Left ventricle myocardium inferior (tissue), 1 donor: ENCODE measurements at regions not wholly inside any gene's neighbourhood (a gene's known extent, or its start where the extent isn't known, plus 50 kb on each side); places are given as distances from the start of the nearest gene placed in this dataset.

ENCODE experiments used
- DNase-seq: peaks from one replicate; pipeline ENCODE4 v3.0.0-alpha.2; 2020
- H3K27ac ChIP-seq: fragments of 200-600 bp; replicated peaks from 2 replicates; pipeline ENCODE4 v1.8.0; 2021
- H3K27me3 ChIP-seq: fragments of 200-600 bp; 2 replicates; pipeline ENCODE4 v1.8.0; 2021; ENCODE audit warnings: low read depth
- H3K36me3 ChIP-seq: fragments of 200-600 bp; 2 replicates; pipeline ENCODE4 v1.8.0; 2021
- H3K4me1 ChIP-seq: fragments of 200-600 bp; 2 replicates; pipeline ENCODE4 v1.8.0; 2021
- H3K4me3 ChIP-seq: fragments of 200-600 bp; 2 replicates; pipeline ENCODE4 v1.8.0; 2021; ENCODE audit warnings: mild to moderate bottlenecking, moderate library complexity
- H3K9me3 ChIP-seq: fragments of 200-600 bp; replicated peaks from 2 replicates; pipeline ENCODE4 v1.8.0; 2021
- CTCF ChIP-seq: fragments of 200-600 bp; IDR thresholded peaks from 2 replicates; pipeline ENCODE4 v1.8.0; 2021; ENCODE audit warnings: antibody characterized with exemption, mild to moderate bottlenecking, borderline replicate concordance
- intact Hi-C: fragments of 100-400 bp; cut with micrococcal nuclease; formaldehyde crosslinking; loops from one replicate; pipeline ENCODE4 v1.11.0; 2022
- donor health status: DM: no; HTN: yes; CAD: no; lungs with severe emphysema.

GRCh38 chr2:43131051-43131889 lies 95.1 kb downstream of the ZFP36L2 start:
- no peaks in the 10 kb centered on the region for H3K9me3 ChIP-seq
- DNase-seq, result peak; percentile 63
- H3K27ac ChIP-seq, result peak overlapping the region; percentile 65
- intact Hi-C loops, result loop anchor here (10.0 kb wide), 2 partner anchors 94 to 306 kb away; partner anchors contain the start of gene ZFP36L2
- no peaks in the 10 kb centered on the region for H3K27me3 ChIP-seq
- peaks cover 60% of the 10 kb centered on the region for H3K4me1 ChIP-seq
- peak; percentile 61 for TF ChIP-seq CTCF
- H3K36me3 ChIP-seq, result no peaks in the 10 kb centered on the region
- H3K4me3 ChIP-seq, result no peak overlapping the region

GRCh38 chr2:43130548-43130875 lies 95.9 kb downstream of the ZFP36L2 start:
- intact Hi-C loops, result loop anchor here (10.0 kb wide), 2 partner anchors 94 to 306 kb away; partner anchors contain the start of gene ZFP36L2
- Histone ChIP-seq H3K9me3 (no peaks in the 10 kb centered on the region), H3K27me3 (no peaks in the 10 kb centered on the region), H3K4me1 (peaks cover 57% of the 10 kb centered on the region), H3K4me3 (no peak overlapping the region), H3K27ac (peak overlapping the region; percentile 65), H3K36me3 (no peaks in the 10 kb centered on the region)
- no peak for TF ChIP-seq CTCF
- no peak for DNase-seq

GRCh38 chr2:43129676-43130547 lies 96.5 kb downstream of the ZFP36L2 start:
- TF ChIP-seq CTCF, result no peak
- Histone ChIP-seq H3K27me3 (no peaks in the 10 kb centered on the region), H3K4me3 (no peak overlapping the region), H3K36me3 (no peaks in the 10 kb centered on the region), H3K27ac (peak overlapping the region; percentile 65), H3K9me3 (no peaks in the 10 kb centered on the region), H3K4me1 (peaks cover 59% of the 10 kb centered on the region)
- peak; percentile 60 for DNase-seq
- intact Hi-C loops, result loop anchor here (10.0 kb wide), 3 partner anchors 95 to 355 kb away; partner anchors contain the start of gene ZFP36L2

GRCh38 chr2:43128559-43128955 lies 97.8 kb downstream of the ZFP36L2 start:
- Histone ChIP-seq H3K4me3 (no peak overlapping the region), H3K27ac (peak overlapping the region; percentile 65), H3K36me3 (no peaks in the 10 kb centered on the region), H3K4me1 (peaks cover 57% of the 10 kb centered on the region), H3K9me3 (no peaks in the 10 kb centered on the region), H3K27me3 (no peaks in the 10 kb centered on the region)
- DNase-seq, result no peak
- intact Hi-C loops, result loop anchor here (10.0 kb wide), 1 partner anchor 356 kb away; no protein-coding TSS in a partner anchor
- TF ChIP-seq CTCF, result no peak

- no peak overlapping the region for H3K4me3 ChIP-seq
- DNase-seq, result no peak
- intact Hi-C loops, result loop anchor here (10.0 kb wide), 1 partner anchor 357 kb away; no protein-coding TSS in a partner anchor
- H3K27me3 ChIP-seq, result no peaks in the 10 kb centered on the region
- H3K4me1 ChIP-seq, result peaks cover 52% of the 10 kb centered on the region
- no peaks in the 10 kb centered on the region for H3K9me3 ChIP-seq
- H3K27ac ChIP-seq, result peak overlapping the region; percentile 65
- H3K36me3 ChIP-seq, result no peaks in the 10 kb centered on the region
- TF ChIP-seq CTCF, result no peak
Observed at GRCh38 chr2:43127941-43128558, 98.4 kb downstream of the ZFP36L2 start.
